GM06990 (cell line): ENCODE measurements at regions not wholly inside any gene's neighbourhood (a gene's known extent, or its start where the extent isn't known, plus 50 kb on each side); places are given as distances from the start of the nearest gene placed in this dataset.

Source experiments
- DNase-seq: peaks from one replicate; pipeline ENCODE4 v3.0.0-alpha.2; 2011; ENCODE audit not compliant: insufficient read length; ENCODE audit errors: extremely low read depth
- H3K27me3 ChIP-seq: replicated peaks from 2 replicates; pipeline ENCODE4 v1.6.0; 2011; ENCODE audit warnings: low read length; ENCODE audit not compliant: control insufficient read depth, insufficient read depth
- H3K36me3 ChIP-seq: 2 replicates; pipeline ENCODE4 v1.5.1; 2011; ENCODE audit warnings: low read length; ENCODE audit not compliant: control insufficient read depth, insufficient read depth
- H3K4me3 ChIP-seq: replicated peaks from 2 replicates; pipeline ENCODE4 v1.5.1; 2011; ENCODE audit warnings: low read depth, mild to moderate bottlenecking, control low read depth, low read length
- TF ChIP-seq, protein P1 (sequence below): IDR thresholded peaks from 2 replicates; pipeline ENCODE4 v1.5.1; 2011; ENCODE audit warnings: low read length, control low read depth, mild to moderate bottlenecking, inconsistent platforms; ENCODE audit not compliant: insufficient read depth, poor library complexity, severe bottlenecking

DNA sequence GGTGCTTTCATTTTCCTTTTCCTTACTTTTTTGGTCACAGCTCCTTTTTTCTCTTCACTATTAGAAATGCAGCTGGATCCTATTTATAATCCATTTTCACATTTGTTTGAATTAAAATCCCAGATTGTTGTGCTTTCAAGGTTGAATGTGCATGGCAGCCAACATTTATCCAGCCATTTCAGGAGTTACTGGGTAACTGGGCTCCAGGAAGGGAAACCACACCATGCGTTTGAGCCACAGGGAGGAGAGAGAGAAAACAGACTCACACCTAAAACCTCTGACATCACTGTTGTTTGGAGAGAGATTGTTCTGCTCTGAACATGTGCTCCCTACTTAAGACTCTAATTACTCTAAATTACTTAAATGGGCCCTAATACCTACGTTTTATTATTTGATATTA, 173.4 kb downstream of the BMP2 start:
- DNase-seq, result no peak
- Histone ChIP-seq H3K27me3 (no peaks in the 10 kb centered on the region), H3K4me3 (no peak overlapping the region), H3K36me3 (no peaks in the 10 kb centered on the region)
- TF ChIP-seq, protein P1, sequence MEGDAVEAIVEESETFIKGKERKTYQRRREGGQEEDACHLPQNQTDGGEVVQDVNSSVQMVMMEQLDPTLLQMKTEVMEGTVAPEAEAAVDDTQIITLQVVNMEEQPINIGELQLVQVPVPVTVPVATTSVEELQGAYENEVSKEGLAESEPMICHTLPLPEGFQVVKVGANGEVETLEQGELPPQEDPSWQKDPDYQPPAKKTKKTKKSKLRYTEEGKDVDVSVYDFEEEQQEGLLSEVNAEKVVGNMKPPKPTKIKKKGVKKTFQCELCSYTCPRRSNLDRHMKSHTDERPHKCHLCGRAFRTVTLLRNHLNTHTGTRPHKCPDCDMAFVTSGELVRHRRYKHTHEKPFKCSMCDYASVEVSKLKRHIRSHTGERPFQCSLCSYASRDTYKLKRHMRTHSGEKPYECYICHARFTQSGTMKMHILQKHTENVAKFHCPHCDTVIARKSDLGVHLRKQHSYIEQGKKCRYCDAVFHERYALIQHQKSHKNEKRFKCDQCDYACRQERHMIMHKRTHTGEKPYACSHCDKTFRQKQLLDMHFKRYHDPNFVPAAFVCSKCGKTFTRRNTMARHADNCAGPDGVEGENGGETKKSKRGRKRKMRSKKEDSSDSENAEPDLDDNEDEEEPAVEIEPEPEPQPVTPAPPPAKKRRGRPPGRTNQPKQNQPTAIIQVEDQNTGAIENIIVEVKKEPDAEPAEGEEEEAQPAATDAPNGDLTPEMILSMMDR, result no peak

DNA sequence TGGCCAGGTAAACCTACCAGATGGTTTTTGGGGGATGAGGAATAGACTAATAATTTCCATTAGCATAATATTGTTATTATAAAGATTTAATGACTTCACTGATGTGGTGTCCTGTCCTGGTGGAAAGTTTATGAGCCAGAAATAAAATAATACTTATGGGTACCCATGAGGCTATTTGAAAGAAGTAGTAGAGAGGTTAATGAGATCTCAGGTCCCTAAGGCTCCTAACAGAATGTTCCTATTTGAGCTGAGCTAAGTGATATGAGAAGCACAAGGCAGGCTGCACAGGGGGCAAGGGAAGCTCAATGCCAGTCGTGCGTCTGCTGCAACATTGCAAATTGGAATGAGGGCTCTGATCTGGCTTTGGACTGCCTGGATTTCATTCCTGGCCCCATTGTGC, 174.1 kb downstream of the BMP2 start:
- no peak for DNase-seq
- no peak overlapping the region for H3K4me3 ChIP-seq
- TF ChIP-seq, protein P1, result no peak
- no peaks in the 10 kb centered on the region for H3K36me3 ChIP-seq
- no peaks in the 10 kb centered on the region for H3K27me3 ChIP-seq

DNA sequence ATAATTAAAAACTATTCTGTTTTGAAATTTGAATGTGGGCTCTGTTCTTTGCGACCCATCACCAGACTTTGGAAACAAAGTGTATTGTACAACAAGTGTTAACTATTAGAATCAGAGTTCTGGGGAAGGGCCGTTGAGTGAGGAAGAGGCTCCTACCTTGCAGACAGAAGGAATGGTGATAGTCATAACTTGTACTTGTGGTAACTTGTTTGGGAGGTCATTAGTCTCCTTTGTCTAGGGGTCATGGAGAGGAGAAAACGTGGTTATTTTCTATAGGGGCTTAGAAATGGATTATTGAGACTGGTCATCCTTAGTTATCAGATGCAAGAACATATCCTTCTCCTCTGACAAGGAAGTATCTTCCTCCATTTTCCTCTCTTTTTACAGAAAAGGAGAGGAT, 174.8 kb downstream of the BMP2 start:
- TF ChIP-seq, protein P1, result no peak
- no peak for DNase-seq

DNA sequence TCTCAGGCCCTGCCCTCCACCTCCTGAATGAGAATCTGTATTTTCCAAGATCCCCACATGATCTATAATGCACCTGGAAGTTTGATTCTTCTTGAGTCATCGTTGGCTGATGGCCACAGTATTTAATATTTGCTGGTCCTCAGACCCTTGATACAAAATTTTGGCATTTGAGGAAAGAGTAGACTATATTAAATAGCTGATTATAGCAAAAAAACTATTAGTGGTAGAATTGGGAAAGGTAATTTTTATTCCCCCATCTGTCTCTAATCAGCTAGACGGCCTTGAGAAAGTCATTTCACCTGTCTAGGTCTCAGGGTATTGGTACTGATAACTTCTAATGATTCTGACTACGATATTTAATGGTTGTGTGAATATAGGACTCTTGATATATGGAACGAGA, 176.8 kb downstream of the BMP2 start:
- H3K27me3 ChIP-seq, result no peaks in the 10 kb centered on the region

More for the DNA sequence above, 174.8 kb downstream of the BMP2 start:
- Histone ChIP-seq H3K36me3 (no peaks in the 10 kb centered on the region), H3K27me3 (no peaks in the 10 kb centered on the region), H3K4me3 (no peak overlapping the region)

DNA sequence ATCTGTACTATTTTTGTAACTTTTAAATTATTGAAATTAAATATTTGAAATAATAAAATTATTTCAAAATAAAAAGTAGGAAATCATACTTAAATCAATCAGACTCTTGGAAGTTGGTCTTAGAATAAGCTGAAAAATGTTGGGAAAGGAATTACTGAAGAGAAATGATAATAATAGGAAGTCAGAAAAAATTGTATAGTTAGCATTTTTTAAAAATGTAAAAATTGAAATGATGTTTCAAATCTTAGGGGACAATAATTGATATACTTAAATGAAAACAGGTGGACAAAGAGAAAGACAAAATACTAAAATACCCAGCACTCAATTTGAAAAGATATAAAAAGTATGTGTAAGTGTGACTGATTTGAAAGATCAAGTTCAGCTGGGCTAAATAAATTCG, 186.1 kb downstream of the BMP2 start:
- Histone ChIP-seq H3K4me3 (no peak overlapping the region), H3K27me3 (no peaks in the 10 kb centered on the region)

More for the DNA sequence above, 176.8 kb downstream of the BMP2 start:
- Histone ChIP-seq H3K4me3 (no peak overlapping the region), H3K36me3 (no peaks in the 10 kb centered on the region)
- TF ChIP-seq, protein P1, result no peak
- no peak for DNase-seq

More for the DNA sequence above, 186.1 kb downstream of the BMP2 start:
- TF ChIP-seq, protein P1, result no peak
- H3K36me3 ChIP-seq, result no peaks in the 10 kb centered on the region
- no peak for DNase-seq
